GM18508 (cell line): ENCODE measurements at regions not wholly inside any gene's neighbourhood (a gene's known extent, or its start where the extent isn't known, plus 50 kb on each side); places are given as distances from the start of the nearest gene placed in this dataset.

Experiments used
- ATAC-seq: cut with Tn5 transposase; IDR thresholded peaks from one replicate; pipeline ENCODE4 v1.9.1; 2021; ENCODE audit warnings: moderate number of reproducible peaks; ENCODE audit not compliant: insufficient read depth, unreplicated experiment

- no peak for ATAC-seq
Observed at GRCh38 chr5:15233566-15233965, 266.4 kb upstream of the FBXL7 start.

DNA sequence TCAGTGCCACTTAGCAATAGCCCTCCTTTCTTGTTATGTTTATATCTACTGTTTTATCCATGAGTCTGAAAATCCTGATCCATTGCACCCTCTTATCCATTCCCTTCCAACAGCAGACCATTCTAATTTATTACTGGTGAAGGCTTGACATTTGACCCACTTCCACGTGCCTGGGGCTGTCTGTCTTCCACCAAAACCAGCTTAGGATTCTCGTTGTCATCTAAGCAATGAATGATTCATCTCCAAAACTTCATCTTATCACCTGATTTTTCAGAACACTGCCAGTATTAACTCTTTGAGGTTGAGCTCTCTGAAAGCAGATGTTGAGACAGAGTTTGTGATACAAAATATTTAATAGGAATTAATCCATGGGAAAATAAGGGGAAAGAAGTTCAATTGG, 277.8 kb upstream of the FBXL7 start:
- ATAC-seq: no peak

GRCh38 chr5:15220642-15221173, 279.3 kb upstream of the FBXL7 start:
- ATAC-seq: no peak

GRCh38 chr5:15215056-15215455, 284.9 kb upstream of the FBXL7 start:
- no peak for ATAC-seq

DNA sequence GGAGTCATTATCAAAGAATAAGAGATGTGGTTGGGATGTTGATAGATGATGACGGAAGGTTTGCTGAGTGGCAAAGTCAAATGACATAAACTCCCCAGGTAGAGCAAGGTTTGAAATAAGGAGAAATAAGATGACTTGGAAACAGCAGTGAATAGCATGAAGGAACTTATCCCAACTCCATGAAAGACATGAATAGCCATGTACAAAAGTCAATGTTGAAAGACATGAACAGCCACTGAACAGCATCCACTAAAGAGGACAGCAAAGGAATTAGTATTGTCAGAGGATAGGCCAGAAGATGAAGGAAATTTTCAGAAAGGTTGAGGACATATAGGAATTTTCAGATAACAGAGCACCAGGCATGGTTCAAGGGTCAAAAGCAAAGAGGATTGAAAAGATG, 286.0 kb upstream of the FBXL7 start:
- ATAC-seq: no peak

DNA sequence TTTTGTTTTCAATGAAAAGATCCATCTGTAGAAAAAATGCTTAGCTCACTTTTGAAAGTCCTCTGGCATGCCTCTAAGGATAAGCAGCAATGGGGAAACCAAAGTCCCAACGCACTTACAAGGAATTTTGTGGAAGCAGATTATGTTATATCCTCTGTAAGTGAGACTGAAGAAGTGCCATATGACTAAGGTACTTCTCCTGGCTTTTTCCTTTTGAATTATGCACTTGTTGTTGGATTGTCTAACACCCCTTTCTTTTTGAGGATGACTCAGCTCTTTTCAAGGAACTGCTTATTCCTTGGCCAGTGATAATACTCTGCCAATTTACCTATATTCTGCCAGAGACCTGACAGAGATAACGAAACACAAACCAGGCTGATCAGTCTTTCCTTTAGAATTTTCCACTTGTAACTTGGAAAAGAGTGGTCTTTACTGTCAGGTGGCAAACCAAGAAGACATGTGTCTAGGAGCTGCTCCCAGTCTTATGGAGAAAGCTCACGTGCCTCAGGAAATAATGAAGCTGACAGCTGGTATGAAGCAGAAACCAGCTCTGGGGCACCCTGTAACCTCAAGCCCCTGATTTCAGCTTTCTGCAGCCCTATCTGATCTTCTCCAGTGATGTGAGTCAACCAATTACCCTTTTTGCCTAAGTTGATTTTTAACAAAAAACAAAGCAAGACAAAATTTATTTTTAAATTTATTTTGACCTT, 290.8 kb upstream of the FBXL7 start:
- no peak for ATAC-seq

- no peak for ATAC-seq
Observed at GRCh38 chr5:15206133-15206532, 293.8 kb upstream of the FBXL7 start.

GRCh38 chr5:15203376-15203775, 296.6 kb upstream of the FBXL7 start:
- no peak for ATAC-seq

DNA sequence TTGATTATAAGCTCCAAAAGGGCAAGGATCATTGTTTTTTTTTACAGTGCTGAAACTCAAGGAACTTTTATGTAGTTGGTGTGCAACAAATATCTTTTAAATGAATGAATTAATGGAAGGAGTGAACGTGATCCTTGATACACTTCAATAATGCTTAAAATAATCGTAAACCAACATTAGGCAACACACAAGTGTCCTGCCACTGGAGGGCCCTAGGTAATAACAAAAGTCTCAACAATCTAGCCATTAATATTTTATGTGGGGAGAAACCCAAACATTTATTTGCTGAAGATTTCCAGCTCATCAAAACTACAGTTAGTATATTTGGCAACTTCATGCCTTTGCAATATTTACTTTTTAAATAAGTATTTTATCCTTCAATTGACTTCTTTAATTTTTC, 309.0 kb upstream of the FBXL7 start:
- ATAC-seq: no peak

DNA sequence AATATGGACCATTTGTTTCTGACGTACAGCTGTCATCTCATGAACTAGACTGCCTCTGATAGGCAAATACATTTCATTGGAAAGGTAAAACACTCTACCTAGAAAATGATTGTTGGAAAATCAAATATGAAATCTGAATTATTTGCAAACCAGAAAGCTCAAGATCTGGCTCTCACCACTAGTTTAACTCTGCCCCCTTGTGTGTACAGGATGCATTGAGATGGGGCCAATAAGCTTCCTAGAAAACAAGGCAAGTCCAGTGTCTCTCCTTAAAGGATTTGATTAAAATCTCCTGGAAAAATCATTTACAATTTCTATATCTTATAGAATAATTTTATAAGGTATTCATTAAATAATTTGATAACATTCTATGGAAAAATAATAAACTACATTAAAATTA, 311.9 kb upstream of the ANKH start:
- no peak for ATAC-seq

- no peak for ATAC-seq
Observed at GRCh38 chr5:15170173-15170572, 298.6 kb upstream of the ANKH start.

- ATAC-seq: no peak
Observed at GRCh38 chr5:15168358-15168757, 296.8 kb upstream of the ANKH start.

- no peak for ATAC-seq
Observed at GRCh38 chr5:15160091-15160490, 288.5 kb upstream of the ANKH start.

DNA sequence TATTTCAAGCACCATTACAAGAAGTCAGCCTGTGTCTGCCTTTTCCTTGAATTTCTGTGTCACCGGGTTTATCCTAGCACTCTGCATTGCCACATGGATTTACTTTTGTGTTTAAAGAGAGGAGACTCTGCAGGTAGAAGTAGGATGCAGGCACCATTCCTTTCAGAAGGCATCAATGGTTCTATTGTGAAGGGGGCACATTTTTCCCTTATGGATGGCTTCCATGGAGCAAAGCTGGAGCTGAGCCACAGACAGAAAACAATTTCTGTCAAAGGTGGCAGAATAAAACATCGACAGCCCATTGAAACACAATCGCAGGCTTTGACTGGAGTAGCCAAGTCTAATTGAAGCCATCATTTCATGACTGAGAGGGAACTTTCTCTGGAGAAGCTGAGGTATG, 288.0 kb upstream of the ANKH start:
- ATAC-seq: no peak

DNA sequence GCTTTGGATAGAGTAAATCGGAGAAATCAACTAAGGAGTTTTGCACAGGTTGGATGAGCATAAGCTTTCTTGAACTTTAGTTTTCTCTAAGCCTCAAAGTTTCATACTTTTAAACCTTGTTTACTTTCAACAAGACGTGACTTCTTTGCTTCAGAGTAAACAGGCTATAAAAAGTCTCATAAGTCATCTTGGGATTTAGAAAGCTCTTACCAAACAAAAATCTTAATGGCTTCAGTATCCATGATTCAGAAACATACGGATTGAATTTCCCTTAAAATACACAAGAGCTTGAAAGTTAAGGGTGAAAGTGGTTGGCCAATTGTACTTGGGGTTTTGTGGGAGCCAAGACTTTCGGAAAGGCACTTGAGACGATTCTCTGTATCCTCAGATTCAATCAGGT, 270.9 kb upstream of the ANKH start:
- ATAC-seq: no peak

GRCh38 chr5:15137414-15137813, 265.8 kb upstream of the ANKH start:
- ATAC-seq: no peak

DNA sequence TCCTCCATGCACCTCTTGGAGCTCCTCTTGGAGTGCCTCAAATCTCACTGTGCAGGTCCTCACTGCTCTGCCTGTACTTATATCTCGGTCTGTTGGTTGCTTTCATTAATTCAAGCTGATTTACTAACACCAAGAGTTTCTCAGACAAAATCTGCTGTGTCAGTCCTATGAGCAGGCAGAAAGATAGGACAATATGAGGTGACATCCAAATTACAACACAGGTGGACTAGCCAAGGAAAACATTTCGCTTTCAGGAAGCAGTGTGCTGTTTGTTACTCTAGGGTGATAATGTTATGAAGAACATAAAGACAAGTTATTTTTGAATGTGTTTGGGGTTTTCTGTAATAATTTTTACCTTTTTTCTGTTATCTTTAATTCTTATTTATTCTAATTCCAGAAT, 264.1 kb upstream of the ANKH start:
- no peak for ATAC-seq

DNA sequence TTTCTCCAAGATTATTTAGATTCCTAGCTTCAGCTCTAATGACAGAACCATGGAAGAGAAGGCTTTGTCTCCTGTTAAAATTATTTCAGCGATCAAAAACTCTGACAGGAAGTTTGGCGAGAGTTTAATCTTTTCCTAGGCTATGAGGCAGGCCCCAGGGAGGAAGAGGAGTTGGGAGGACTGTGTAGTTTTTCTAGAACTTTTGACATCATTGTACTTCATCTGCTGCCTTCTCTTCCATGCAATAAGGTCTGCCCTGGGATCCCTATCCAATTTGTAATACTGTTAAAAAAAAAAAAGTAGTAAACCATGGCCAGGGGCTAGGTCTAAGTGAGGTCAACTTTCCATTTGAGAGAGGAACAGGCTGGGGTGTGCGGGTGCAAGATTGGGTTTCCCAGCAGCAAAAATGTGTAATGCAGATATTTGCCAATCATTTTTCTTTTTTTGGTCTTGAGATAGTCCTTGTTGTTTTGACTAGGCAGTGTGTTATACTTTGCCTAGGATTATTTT, 261.9 kb upstream of the ANKH start:
- ATAC-seq: no peak

DNA sequence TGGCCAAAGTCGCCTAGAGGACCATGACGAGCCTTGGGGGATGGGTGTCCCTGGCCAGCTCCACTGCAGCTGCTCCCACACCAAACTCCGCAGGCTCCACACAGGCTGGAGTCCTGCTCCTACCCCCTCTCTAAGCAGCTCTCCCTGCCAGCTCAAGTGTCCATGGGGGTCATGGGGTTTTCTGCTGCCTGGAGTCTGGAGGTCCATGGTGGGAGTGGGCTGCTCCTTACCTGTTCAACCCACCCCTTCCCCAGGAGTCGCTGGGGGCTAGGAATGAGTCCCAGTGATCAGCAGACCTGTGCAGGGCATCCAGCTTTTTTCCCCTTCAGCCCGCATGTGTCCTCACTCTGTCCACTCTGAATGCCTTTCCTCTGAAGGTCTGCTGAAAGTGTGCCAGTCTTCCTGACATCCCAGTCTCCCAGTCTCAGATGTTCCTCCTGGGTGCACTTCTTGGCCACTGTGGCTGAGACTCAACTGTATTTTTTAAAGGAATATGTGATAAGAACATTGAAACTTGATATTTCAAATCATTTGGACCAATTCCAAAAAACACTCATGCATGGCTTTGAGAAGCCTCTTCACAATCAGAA, 261.3 kb upstream of the ANKH start:
- ATAC-seq: no peak

DNA sequence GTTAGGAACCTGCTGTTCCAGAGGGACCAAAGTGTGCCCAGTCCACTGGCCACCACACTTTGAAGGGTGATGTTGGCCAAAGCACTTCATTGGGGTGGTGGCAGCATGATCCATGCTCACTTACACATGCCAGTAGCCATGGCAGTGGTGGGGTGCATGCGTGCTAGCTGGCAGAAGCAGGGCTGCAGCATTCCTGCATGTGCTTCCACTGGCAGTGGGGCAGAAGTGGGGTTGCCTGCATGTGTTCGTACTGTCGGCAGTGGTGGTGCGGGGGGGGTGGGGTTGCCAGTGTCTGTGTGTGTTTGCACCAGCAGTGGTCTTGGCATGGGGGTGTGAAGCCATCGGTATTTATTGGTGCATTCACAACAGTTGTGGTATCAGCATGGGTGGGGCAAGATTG, 260.3 kb upstream of the ANKH start:
- ATAC-seq: no peak

- ATAC-seq: no peak
Observed at GRCh38 chr5:15124871-15125568, 253.4 kb upstream of the ANKH start.
